Tibial nerve (tissue), 4 donors: ENCODE measurements at regions not wholly inside any gene's neighbourhood (a gene's known extent, or its start where the extent isn't known, plus 50 kb on each side); places are given as distances from the start of the nearest gene placed in this dataset.
"Not testable (repeated sequence)": the region's sequence is repeated elsewhere in the genome, so short reads cannot be mapped to it uniquely, and the experiment has no call there.

ENCODE experiments used
- DNase-seq, 2 donors: peaks; one replicate each; pipeline ENCODE4 v3.0.0-alpha.2; 2019; ENCODE audit warnings: low spot score in 2 of 2
- H3K27ac ChIP-seq, 4 donors: fragments of 200-600 bp; sonication (generic) in 3 of 4; one replicate each; pipeline ENCODE4 v1.5.1; 2017 to 2019; ENCODE audit warnings: mild to moderate bottlenecking in 1 of 4
- H3K27me3 ChIP-seq, 2 donors: fragments of 200-600 bp; sonication (generic) in 1 of 2; one replicate each; pipeline versions ENCODE4 v1.5.1 to v1.6.0; 2017 to 2019
- H3K36me3 ChIP-seq, 3 donors: fragments of 200-600 bp; sonication (generic); one replicate each; pipeline ENCODE4 v1.5.1; 2018 to 2019
- H3K4me1 ChIP-seq, 4 donors: fragments of 200-600 bp; sonication (generic) in 3 of 4; one replicate each; pipeline ENCODE4 v1.5.1; 2017 to 2019
- H3K4me3 ChIP-seq, 4 donors: fragments of 200-600 bp; sonication (generic) in 3 of 4; one replicate each; pipeline ENCODE4 v1.5.1; 2017 to 2019; ENCODE audit warnings: mild to moderate bottlenecking in 1 of 4, moderate library complexity in 1 of 4
- H3K9me3 ChIP-seq, 4 donors: fragments of 200-600 bp; sonication (generic) in 3 of 4; one replicate each; pipeline ENCODE4 v1.5.1; 2017 to 2019
- EP300 ChIP-seq, 2 donors: sonication (generic); formaldehyde crosslinking; IDR thresholded peaks; one replicate each; pipeline ENCODE4 v1.6.1; 2017; ENCODE audit warnings: antibody characterized with exemption in 2 of 2, mild to moderate bottlenecking in 1 of 2
- POLR2A ChIP-seq, 2 donors: fragments of 450-650 bp; IDR thresholded peaks; one replicate each; pipeline ENCODE4 v1.6.1; 2017; ENCODE audit warnings: antibody characterized with exemption in 2 of 2, mild to moderate bottlenecking in 2 of 2, moderate library complexity in 2 of 2
- whole genome bisulfite sequencing, 2 donors: methylation state at CpG; one replicate each; pipeline ENCODE4 v1.1.5; 2018; 5-methylcytosine and 5-hydroxymethylcytosine counted together
- TF ChIP-seq, protein P1 (sequence below), 5 experiments: fragments of 200-600 bp in 3 of 5; fragments of 450-650 bp in 2 of 5; sonication (generic) in 3 of 5; IDR thresholded peaks; one replicate each; pipeline ENCODE4 v1.5.1; 2016 to 2019; ENCODE audit warnings: antibody characterized with exemption in 5 of 5, mild to moderate bottlenecking in 3 of 5, moderate library complexity in 2 of 5

DNA sequence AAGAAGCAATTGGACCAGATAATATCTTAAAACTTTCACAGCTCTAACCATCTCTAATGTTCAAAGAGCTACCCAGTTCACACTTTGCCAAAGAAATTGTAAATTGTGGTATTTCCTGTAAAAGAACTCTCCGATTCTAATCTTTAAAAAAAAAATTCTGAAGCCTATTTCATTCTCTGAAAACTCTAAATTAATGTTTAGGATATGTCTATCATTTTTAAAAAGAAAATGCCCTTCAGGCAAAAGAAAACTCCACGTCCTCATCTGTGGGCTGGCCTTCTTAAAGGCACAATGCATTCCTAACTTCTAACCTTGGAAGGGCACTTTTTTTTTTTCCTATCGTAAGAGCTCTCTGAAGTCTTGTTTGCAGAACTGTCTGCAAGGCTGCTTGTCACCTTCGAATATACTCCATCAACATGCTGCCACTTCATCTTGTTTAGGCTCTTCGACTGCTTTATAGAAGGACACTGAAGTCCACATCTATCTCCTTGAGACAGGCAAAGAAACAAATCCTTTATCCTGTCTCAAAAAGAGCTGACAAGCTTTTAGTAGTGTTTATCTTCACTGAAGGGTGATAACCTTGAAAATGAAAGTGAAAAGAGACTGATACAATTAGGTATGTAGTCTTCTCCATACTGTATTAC, 124.3 kb upstream of the SLC39A10 start:
- TF ChIP-seq, protein P1, sequence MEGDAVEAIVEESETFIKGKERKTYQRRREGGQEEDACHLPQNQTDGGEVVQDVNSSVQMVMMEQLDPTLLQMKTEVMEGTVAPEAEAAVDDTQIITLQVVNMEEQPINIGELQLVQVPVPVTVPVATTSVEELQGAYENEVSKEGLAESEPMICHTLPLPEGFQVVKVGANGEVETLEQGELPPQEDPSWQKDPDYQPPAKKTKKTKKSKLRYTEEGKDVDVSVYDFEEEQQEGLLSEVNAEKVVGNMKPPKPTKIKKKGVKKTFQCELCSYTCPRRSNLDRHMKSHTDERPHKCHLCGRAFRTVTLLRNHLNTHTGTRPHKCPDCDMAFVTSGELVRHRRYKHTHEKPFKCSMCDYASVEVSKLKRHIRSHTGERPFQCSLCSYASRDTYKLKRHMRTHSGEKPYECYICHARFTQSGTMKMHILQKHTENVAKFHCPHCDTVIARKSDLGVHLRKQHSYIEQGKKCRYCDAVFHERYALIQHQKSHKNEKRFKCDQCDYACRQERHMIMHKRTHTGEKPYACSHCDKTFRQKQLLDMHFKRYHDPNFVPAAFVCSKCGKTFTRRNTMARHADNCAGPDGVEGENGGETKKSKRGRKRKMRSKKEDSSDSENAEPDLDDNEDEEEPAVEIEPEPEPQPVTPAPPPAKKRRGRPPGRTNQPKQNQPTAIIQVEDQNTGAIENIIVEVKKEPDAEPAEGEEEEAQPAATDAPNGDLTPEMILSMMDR (IDR thresholded peaks at IDR 0.05): no peak
- TF ChIP-seq EP300 (IDR thresholded peaks at IDR 0.05) (no peak), POLR2A (IDR thresholded peaks at IDR 0.05) (no peak)
- no peaks in the 10 kb centered on the region for H3K27me3 ChIP-seq
- no peak overlapping the region for H3K4me3 ChIP-seq
- peaks cover 0 to 10% (median 6%) of the 10 kb centered on the region in 4 donors for H3K4me1 ChIP-seq
- 18 to 30% methylated on average over 5 of the region's 5 CpGs for WGBS, 2 donors
- DNase-seq: no peak
- H3K27ac ChIP-seq: peak overlapping the region in 2 of 4 donors; percentile 7 to 35
- H3K9me3 ChIP-seq: no peaks in the 10 kb centered on the region
- no peaks in the 10 kb centered on the region for H3K36me3 ChIP-seq

DNA sequence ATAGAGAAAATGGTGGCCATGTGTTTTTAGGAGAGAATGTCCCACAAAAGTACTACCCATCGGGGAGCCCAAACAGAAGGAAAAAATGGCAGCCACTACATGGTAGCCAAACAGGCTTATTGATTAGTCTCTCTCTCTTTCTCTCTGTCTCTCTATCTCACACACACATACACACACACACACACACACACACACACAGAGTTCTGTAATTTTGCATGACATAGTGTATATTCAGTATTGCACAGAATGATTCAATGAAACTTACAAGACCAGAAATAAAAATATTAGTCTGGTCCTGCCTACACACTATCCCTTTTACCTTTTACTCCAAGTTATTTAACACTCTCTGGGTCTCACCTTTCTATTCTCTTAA, 124.8 kb upstream of the SLC39A10 start:
- WGBS, 2 donors: 83 to 89% methylated on average over 1 of the region's 1 CpG
- Histone ChIP-seq H3K9me3 (no peaks in the 10 kb centered on the region), H3K36me3 (no peaks in the 10 kb centered on the region), H3K27ac (peak overlapping the region in 1 of 4 donors; percentile 35), H3K4me1 (peaks cover 0 to 10% (median 6%) of the 10 kb centered on the region in 4 donors), H3K27me3 (no peaks in the 10 kb centered on the region), H3K4me3 (no peak overlapping the region)
- DNase-seq: no peak
- TF ChIP-seq POLR2A (IDR thresholded peaks at IDR 0.05): no peak
- TF ChIP-seq, protein P1 (IDR thresholded peaks at IDR 0.05): no peak
- TF ChIP-seq EP300 (IDR thresholded peaks at IDR 0.05): no peak

DNA sequence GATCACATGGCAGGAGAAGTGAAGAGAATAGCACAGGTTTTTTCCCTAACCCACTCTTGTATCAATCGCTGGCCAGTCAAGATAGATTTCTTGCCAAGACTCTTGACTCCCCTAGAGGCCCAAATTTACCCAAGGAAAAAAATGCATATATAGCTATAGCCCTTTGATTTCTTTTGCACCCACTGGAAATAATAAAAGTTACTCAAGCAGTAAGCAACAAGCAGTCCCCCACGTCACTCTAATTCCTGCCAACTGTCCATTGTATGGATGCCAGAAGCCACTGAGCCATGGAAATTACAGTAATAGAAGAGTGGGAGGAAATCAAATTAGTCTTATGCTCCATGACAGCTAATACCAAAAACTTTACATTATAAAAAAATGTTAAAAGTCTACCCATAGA, 125.3 kb upstream of the SLC39A10 start:
- Histone ChIP-seq H3K9me3 (no peaks in the 10 kb centered on the region), H3K36me3 (no peaks in the 10 kb centered on the region), H3K4me3 (no peak overlapping the region), H3K4me1 (peaks cover 0 to 10% (median 4%) of the 10 kb centered on the region in 4 donors), H3K27ac (no peak overlapping the region), H3K27me3 (no peaks in the 10 kb centered on the region)
- TF ChIP-seq EP300 (IDR thresholded peaks at IDR 0.05): no peak
- TF ChIP-seq, protein P1 (IDR thresholded peaks at IDR 0.05): no peak
- no peak for TF ChIP-seq POLR2A (IDR thresholded peaks at IDR 0.05)
- WGBS, 2 donors: 51 to 58% methylated on average over 2 of the region's 2 CpGs
- no peak for DNase-seq

DNA sequence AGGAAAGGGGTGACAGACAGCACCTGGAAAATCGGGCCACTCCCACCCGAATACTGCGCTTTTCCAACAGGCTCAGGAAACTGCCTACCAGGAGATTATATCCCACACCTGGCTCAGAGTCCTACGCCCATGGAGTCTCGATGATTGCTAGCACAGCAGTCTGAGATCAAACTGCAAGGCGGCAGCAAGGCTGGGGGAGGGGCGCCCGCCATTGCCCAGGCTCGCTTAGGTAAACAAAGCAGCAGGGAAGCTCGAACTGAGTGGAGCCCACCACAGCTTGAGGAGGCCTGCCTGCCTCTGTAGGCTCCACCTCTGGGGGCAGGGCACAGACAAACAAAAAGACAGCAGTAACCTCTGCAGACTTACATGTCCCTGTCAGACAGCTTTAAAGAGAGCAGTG, 133.8 kb upstream of the SLC39A10 start:
- not testable (repeated sequence) for H3K9me3 ChIP-seq, DNase-seq, H3K27ac ChIP-seq, H3K4me1 ChIP-seq, H3K27me3 ChIP-seq, H3K4me3 ChIP-seq, H3K36me3 ChIP-seq
- 81 to 87% methylated on average over 10 of the region's 10 CpGs for WGBS, 2 donors

DNA sequence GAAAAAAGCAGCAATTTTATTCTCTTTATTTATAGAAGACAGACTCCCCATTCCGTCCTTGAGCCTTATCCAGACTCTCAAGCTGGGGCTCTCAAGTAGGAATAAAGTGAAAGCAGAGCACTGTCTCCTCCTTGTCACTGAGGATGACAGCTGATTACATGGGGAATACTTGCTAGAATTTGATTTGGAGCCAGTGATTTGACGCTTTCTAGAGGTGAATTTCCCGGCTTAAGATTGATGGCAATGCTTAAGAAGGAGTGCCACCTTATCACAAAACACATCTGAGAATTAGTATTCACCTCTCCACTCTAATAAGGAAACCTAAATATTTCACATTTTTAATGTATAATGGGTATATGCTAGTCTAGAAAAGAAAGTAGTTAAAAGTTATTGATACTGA, 135.4 kb upstream of the SLC39A10 start:
- Histone ChIP-seq H3K4me3 (no peak overlapping the region), H3K4me1 (no peaks in the 10 kb centered on the region), H3K27me3 (no peaks in the 10 kb centered on the region), H3K27ac (no peak overlapping the region), H3K9me3 (no peaks in the 10 kb centered on the region), H3K36me3 (no peaks in the 10 kb centered on the region)
- 80 to 82% methylated on average over 3 of the region's 3 CpGs for WGBS, 2 donors
- TF ChIP-seq POLR2A (IDR thresholded peaks at IDR 0.05): no peak
- no peak for TF ChIP-seq EP300 (IDR thresholded peaks at IDR 0.05)
- TF ChIP-seq, protein P1 (IDR thresholded peaks at IDR 0.05): no peak
- DNase-seq: no peak
